ENCODE measurements at regions not wholly inside any gene's neighbourhood (a gene's known extent, or its start where the extent isn't known, plus 50 kb on each side); places are given as distances from the start of the nearest gene placed in this dataset.

GRCh38 chr22:19637408-19638281 lies 76.7 kb upstream of the SEPTIN5 start:
- H3K9me3 ChIP-seq (ENCODE audit: control insufficient read depth, insufficient read depth, low read length): no peaks in the 10 kb centered on the region
- H3K4me1 ChIP-seq (ENCODE audit: insufficient read depth, low read length): no peaks in the 10 kb centered on the region
- H3K36me3 ChIP-seq (ENCODE audit: insufficient read depth, low read length): no peaks in the 10 kb centered on the region
- no peak overlapping the region for H3K9ac ChIP-seq (ENCODE audit: low read depth, low read length)

DNA sequence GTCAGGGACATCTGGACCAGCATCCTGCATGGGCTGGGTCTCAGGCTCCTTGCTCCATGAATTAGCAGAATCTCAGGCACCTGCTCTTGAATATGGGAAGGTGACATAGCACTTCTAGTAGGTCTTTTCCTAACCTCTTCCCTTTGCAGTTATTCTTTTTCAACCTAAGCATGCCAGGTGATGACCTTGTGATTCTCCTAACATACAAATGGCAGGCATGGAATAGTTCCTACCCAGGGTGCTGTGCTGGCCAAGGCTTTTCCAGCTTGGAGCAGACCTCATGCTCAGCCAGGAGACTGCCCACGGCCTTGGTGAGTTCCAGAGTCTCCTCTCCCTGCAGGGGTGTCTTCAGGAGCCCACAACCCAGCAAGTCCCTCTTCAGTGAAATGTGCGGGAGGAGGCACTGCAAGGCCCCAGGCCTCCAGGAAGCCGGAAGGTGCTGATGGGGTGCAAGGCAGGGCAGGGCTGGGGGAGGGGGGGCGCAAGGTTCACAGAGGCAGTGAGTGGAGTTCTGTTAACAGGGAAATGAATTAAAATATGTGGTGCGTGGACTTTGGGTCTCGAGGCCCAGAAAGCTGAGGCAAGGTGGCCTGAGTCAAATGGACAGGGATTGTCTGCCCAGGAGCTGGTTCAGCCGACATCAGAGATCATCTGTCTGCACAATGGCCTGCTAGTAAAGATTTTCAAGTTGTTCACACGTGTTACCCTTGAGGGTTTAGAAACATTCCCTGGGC lies 75.9 kb upstream of the SEPTIN5 start:
- Histone ChIP-seq H3K36me3 (ENCODE audit: insufficient read depth, low read length) (no peaks in the 10 kb centered on the region), H3K4me1 (ENCODE audit: insufficient read depth, low read length) (no peaks in the 10 kb centered on the region), H3K9ac (ENCODE audit: low read depth, low read length) (no peak overlapping the region), H3K9me3 (ENCODE audit: control insufficient read depth, insufficient read depth, low read length) (no peaks in the 10 kb centered on the region)

GRCh38 chr22:19639610-19640135 lies 74.6 kb upstream of the SEPTIN5 start:
- no peaks in the 10 kb centered on the region for H3K4me1 ChIP-seq (ENCODE audit: insufficient read depth, low read length)
- no peaks in the 10 kb centered on the region for H3K9me3 ChIP-seq (ENCODE audit: control insufficient read depth, insufficient read depth, low read length)
- no peaks in the 10 kb centered on the region for H3K36me3 ChIP-seq (ENCODE audit: insufficient read depth, low read length)
- H3K9ac ChIP-seq (ENCODE audit: low read depth, low read length): no peak overlapping the region

DNA sequence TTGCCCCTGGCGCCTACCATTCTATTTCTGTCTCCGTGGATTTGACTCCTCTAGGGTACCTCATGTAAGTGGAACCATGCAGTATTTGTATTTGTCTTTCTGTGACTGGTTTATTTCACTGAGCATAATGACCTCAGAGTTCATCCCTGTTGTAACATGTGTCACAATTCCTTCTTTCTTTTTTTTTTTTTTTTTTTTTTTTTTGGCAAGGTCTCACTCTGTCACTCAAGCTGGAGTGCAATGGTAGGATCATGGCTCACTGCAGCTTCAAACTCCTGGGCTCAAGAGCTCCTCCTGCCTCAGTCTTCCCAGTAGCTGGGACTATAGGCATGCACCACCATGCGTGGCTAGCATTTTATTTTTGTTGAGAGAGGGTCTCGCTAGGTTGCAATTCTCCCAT lies 74.0 kb upstream of the SEPTIN5 start:
- Histone ChIP-seq H3K9ac (ENCODE audit: low read depth, low read length) (no peak overlapping the region), H3K4me1 (ENCODE audit: insufficient read depth, low read length) (no peaks in the 10 kb centered on the region), H3K9me3 (ENCODE audit: control insufficient read depth, insufficient read depth, low read length) (no peaks in the 10 kb centered on the region), H3K36me3 (ENCODE audit: insufficient read depth, low read length) (no peaks in the 10 kb centered on the region)

- Histone ChIP-seq H3K9me3 (ENCODE audit: control insufficient read depth, insufficient read depth, low read length) (0 out of 2 replicates have a peak, but pooled peaks cover 2% of the 10 kb centered on the region), H3K4me1 (ENCODE audit: insufficient read depth, low read length) (no peaks in the 10 kb centered on the region), H3K9ac (ENCODE audit: low read depth, low read length) (peak overlapping the region; percentile 49; the same call in 1 of the 2 replicates), H3K36me3 (ENCODE audit: insufficient read depth, low read length) (no peaks in the 10 kb centered on the region)
Measured at GRCh38 chr22:19641254-19641982, 72.9 kb upstream of the SEPTIN5 start.

DNA sequence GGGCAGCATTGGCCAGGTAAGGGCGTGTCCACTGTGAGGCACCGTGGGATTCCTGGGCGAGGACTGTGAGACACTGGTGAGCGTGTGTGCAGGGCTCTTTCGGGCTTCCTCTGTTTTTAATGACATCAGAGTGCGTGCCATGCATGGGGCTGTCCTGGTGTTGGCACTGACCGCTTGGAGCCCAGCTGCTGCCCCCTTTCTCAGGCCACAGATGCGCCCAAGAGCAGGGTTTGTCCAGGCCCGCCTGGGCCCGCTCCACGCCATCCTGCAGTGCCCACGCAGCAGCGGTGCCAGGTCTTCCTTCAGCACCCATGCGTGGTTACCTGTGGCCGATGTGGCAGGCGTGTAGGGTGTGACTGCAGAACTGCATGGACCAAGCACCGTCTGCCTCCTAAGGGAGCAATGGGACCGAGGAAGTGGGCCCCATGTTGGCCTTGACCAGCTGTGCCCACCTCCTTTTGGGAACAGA lies 72.3 kb upstream of the SEPTIN5 start:
- Histone ChIP-seq H3K36me3 (ENCODE audit: insufficient read depth, low read length) (no peaks in the 10 kb centered on the region), H3K9me3 (ENCODE audit: control insufficient read depth, insufficient read depth, low read length) (peaks cover 5% of the 10 kb centered on the region; the same call in 1 of the 2 replicates), H3K9ac (ENCODE audit: low read depth, low read length) (no peak overlapping the region), H3K4me1 (ENCODE audit: insufficient read depth, low read length) (no peaks in the 10 kb centered on the region)

GRCh38 chr22:19643448-19644313 lies 70.6 kb upstream of the SEPTIN5 start:
- H3K36me3 ChIP-seq (ENCODE audit: insufficient read depth, low read length): no peaks in the 10 kb centered on the region
- no peaks in the 10 kb centered on the region for H3K4me1 ChIP-seq (ENCODE audit: insufficient read depth, low read length)
- H3K9me3 ChIP-seq (ENCODE audit: control insufficient read depth, insufficient read depth, low read length): peaks cover 10% of the 10 kb centered on the region; the same call in 1 of the 2 replicates
- no peak overlapping the region for H3K9ac ChIP-seq (ENCODE audit: low read depth, low read length)

GRCh38 chr22:19644314-19645223 lies 69.7 kb upstream of the SEPTIN5 start:
- Histone ChIP-seq H3K36me3 (ENCODE audit: insufficient read depth, low read length) (no peaks in the 10 kb centered on the region), H3K9me3 (ENCODE audit: control insufficient read depth, insufficient read depth, low read length) (peaks cover 10% of the 10 kb centered on the region; the same call in 1 of the 2 replicates), H3K9ac (ENCODE audit: low read depth, low read length) (no peak overlapping the region), H3K4me1 (ENCODE audit: insufficient read depth, low read length) (no peaks in the 10 kb centered on the region)

DNA sequence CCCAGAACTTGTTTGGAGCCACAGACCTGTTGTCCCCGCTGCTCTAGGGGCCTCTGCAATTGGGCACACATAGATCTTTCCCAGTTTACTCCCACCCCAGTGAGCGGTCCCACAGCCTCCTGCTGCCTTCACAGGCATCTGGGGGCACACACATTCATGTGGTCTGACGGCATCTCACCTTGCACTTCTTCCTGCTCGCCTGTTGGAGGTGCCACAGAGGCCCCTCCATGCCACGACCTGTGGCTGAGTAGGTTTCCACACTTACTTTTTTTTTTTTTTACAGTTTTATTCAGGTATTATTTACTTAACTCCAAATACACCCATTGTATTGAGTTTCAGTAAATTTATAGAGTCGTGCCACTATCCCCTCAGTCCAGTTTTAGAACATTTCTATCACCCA lies 68.9 kb upstream of the SEPTIN5 start:
- Histone ChIP-seq H3K9me3 (ENCODE audit: control insufficient read depth, insufficient read depth, low read length) (peaks cover 10% of the 10 kb centered on the region; the same call in 1 of the 2 replicates), H3K4me1 (ENCODE audit: insufficient read depth, low read length) (no peaks in the 10 kb centered on the region), H3K36me3 (ENCODE audit: insufficient read depth, low read length) (no peaks in the 10 kb centered on the region)

GRCh38 chr22:19645905-19646304 lies 68.4 kb upstream of the SEPTIN5 start:
- no peaks in the 10 kb centered on the region for H3K4me1 ChIP-seq (ENCODE audit: insufficient read depth, low read length)

More for the DNA sequence above, 68.9 kb upstream of the SEPTIN5 start:
- H3K9ac ChIP-seq (ENCODE audit: low read depth, low read length): no peak overlapping the region

GRCh38 chr22:19646383-19646782 lies 67.9 kb upstream of the SEPTIN5 start:
- H3K36me3 ChIP-seq (ENCODE audit: insufficient read depth, low read length): no peaks in the 10 kb centered on the region
- no peaks in the 10 kb centered on the region for H3K4me1 ChIP-seq (ENCODE audit: insufficient read depth, low read length)
- H3K9me3 ChIP-seq (ENCODE audit: control insufficient read depth, insufficient read depth, low read length): peaks cover 10% of the 10 kb centered on the region; the same call in 1 of the 2 replicates
- no peak overlapping the region for H3K9ac ChIP-seq (ENCODE audit: low read depth, low read length)

More at GRCh38 chr22:19645905-19646304, 68.4 kb upstream of the SEPTIN5 start:
- Histone ChIP-seq H3K36me3 (ENCODE audit: insufficient read depth, low read length) (no peaks in the 10 kb centered on the region), H3K9ac (ENCODE audit: low read depth, low read length) (no peak overlapping the region), H3K9me3 (ENCODE audit: control insufficient read depth, insufficient read depth, low read length) (peaks cover 10% of the 10 kb centered on the region; the same call in 1 of the 2 replicates)

DNA sequence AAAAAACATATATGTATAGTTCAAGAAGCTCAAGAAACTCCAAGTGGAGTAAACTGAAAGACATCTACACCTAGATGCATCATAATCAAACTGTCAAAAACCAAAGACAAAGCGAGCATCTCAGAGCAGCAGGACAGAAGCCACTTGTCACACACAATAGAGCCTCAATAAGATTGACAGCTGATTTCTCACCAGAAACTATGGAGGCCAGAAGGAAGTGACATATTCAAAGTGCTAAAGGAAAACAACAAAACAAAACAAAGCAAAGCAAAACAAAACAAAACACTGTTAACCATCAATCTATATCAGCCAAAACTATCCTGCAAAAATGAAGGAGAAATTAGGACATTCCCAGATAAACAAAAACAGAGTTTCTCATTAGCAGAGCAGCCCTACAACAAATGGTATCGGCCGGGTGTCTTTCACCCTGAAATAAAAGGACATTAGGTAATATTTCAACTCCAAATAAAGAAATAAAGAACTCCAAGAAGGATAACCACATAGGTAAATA lies 65.8 kb upstream of the SEPTIN5 start:
- no peaks in the 10 kb centered on the region for H3K4me1 ChIP-seq (ENCODE audit: insufficient read depth, low read length)
- H3K9ac ChIP-seq (ENCODE audit: low read depth, low read length): no peak overlapping the region
- H3K36me3 ChIP-seq (ENCODE audit: insufficient read depth, low read length): no peaks in the 10 kb centered on the region
- peaks cover 10% of the 10 kb centered on the region; the same call in 1 of the 2 replicates for H3K9me3 ChIP-seq (ENCODE audit: control insufficient read depth, insufficient read depth, low read length)
